Stimulated activated CD8-positive, alpha-beta memory T cell treated with anti-CD3 and anti-CD28 coated beads, Interleukin-15, amount 100 ng/mL, for 48 hours (primary cell): ENCODE measurements at regions not wholly inside any gene's neighbourhood (a gene's known extent, or its start where the extent isn't known, plus 50 kb on each side); places are given as distances from the start of the nearest gene placed in this dataset.

Experiments
- DNase-seq, 2 donors: peaks; one replicate each; pipeline ENCODE4 v3.0.0-alpha.2; 2020; ENCODE audit warnings: low read depth in 2 of 2

GRCh38 chr5:161235569-161235968 lies 311.0 kb downstream of the GABRB2 start:
- no peak for DNase-seq

- DNase-seq, result no peak
Measured at GRCh38 chr5:161233553-161233952, 313.0 kb downstream of the GABRB2 start.

- DNase-seq, result no peak
Measured at GRCh38 chr5:161230221-161230620, 316.3 kb downstream of the GABRB2 start.

GRCh38 chr5:161219816-161220215 lies 326.7 kb downstream of the GABRB2 start:
- DNase-seq, result no peak

- no peak for DNase-seq
Measured at GRCh38 chr5:161216877-161217276, 329.6 kb downstream of the GABRB2 start.

GRCh38 chr5:161212123-161212712 lies 334.3 kb downstream of the GABRB2 start:
- no peak for DNase-seq

GRCh38 chr5:161201558-161201957 lies 345.0 kb downstream of the GABRB2 start:
- no peak for DNase-seq

GRCh38 chr5:161190778-161191177 lies 338.8 kb upstream of the ATP10B start:
- no peak for DNase-seq

- no peak for DNase-seq
Measured at GRCh38 chr5:161190086-161190485, 338.1 kb upstream of the ATP10B start.

- DNase-seq, result no peak
Measured at GRCh38 chr5:161189452-161189851, 337.4 kb upstream of the ATP10B start.

GRCh38 chr5:161183559-161183958 lies 331.5 kb upstream of the ATP10B start:
- DNase-seq, result no peak

- no peak for DNase-seq
Measured at GRCh38 chr5:161176221-161176620, 324.2 kb upstream of the ATP10B start.

GRCh38 chr5:161169776-161170175 lies 317.8 kb upstream of the ATP10B start:
- DNase-seq, result no peak

GRCh38 chr5:161167016-161167767 lies 315.2 kb upstream of the ATP10B start:
- DNase-seq, result no peak

- DNase-seq, result no peak
Measured at GRCh38 chr5:161165998-161166660, 314.1 kb upstream of the ATP10B start.

- no peak for DNase-seq
Measured at GRCh38 chr5:161157925-161158324, 305.9 kb upstream of the ATP10B start.

GRCh38 chr5:161155451-161155850 lies 303.4 kb upstream of the ATP10B start:
- DNase-seq, result no peak

GRCh38 chr5:161152415-161152940 lies 300.5 kb upstream of the ATP10B start:
- DNase-seq, result no peak

GRCh38 chr5:161150441-161150988 lies 298.5 kb upstream of the ATP10B start:
- DNase-seq, result no peak

GRCh38 chr5:161149078-161149477 lies 297.1 kb upstream of the ATP10B start:
- DNase-seq, result no peak

- no peak for DNase-seq
Measured at GRCh38 chr5:161138751-161139455, 286.9 kb upstream of the ATP10B start.

- DNase-seq, result no peak
Measured at GRCh38 chr5:161134956-161135355, 282.9 kb upstream of the ATP10B start.
